B cell (primary cell): ENCODE measurements at regions not wholly inside any gene's neighbourhood (a gene's known extent, or its start where the extent isn't known, plus 50 kb on each side); places are given as distances from the start of the nearest gene placed in this dataset.

ENCODE experiments used
- ATAC-seq: fragments of 200-7000 bp; cut with Tn5 transposase; one replicate; pipeline ENCODE4 v1.10.0; 2021; ENCODE audit warnings: low read depth, mild to moderate bottlenecking, moderate number of reproducible peaks, moderate library complexity
- CTCF ChIA-PET: fragments of 350-600 bp; sonication (Branson Sonifier 250); formaldehyde crosslinking; loops from one replicate; lab custom pipeline; 2021; ENCODE audit warnings: antibody characterized with exemption, inconsistent platforms; lab: Charles Lee
- POLR2A ChIA-PET: fragments of 350-600 bp; sonication (Branson Sonifier 250); formaldehyde crosslinking; loops from one replicate; lab custom pipeline; 2021; ENCODE audit warnings: antibody characterized with exemption; lab: Charles Lee
- DNase-seq: peaks from one replicate; pipeline ENCODE4 v3.0.0; 2013
- H2AFZ ChIP-seq: 2 replicates; pipeline ENCODE4 v1.6.1; 2012; ENCODE audit warnings: mild to moderate bottlenecking, low read depth, low read length; ENCODE audit not compliant: insufficient read depth, poor library complexity, severe bottlenecking
- H3K27ac ChIP-seq, 2 donors: 1 replicate in 1 of 2; 2 replicates in 1 of 2; pipeline ENCODE4 v1.5.1; 2012 to 2013; ENCODE audit warnings: low read length in 2 of 2, mild to moderate bottlenecking in 2 of 2, moderate library complexity in 1 of 2
- H3K27me3 ChIP-seq, 4 experiments: fragments of 200-600 bp in 1 of 4; sonication (generic) in 1 of 4; replicated peaks in 1 of 4; 1 replicate in 2 of 4; 2 replicates in 2 of 4; pipeline versions ENCODE4 v1.6.1 to v1.7.0; 2013 to 2016; ENCODE audit warnings: low read length in 3 of 4, mild to moderate bottlenecking in 2 of 4, mixed read lengths in 1 of 4, moderate library complexity in 1 of 4; ENCODE audit not compliant: insufficient read depth in 4 of 4, control insufficient read depth in 3 of 4; ENCODE audit errors: control extremely low read depth in 1 of 4
- H3K36me3 ChIP-seq, 2 experiments: replicated peaks in 1 of 2; 1 replicate in 1 of 2; 2 replicates in 1 of 2; pipeline versions ENCODE4 v1.6.1 to v1.7.1; 2013; ENCODE audit warnings: low read length in 1 of 2; ENCODE audit not compliant: insufficient read depth in 2 of 2, control insufficient read depth in 1 of 2; ENCODE audit errors: control extremely low read depth in 1 of 2, extremely low read depth in 1 of 2
- H3K4me1 ChIP-seq, 2 donors: fragments of 200-600 bp in 1 of 2; sonication (generic) in 1 of 2; 1 replicate in 1 of 2; 2 replicates in 1 of 2; pipeline versions ENCODE4 v1.5.1 to v1.6.1; 2013 to 2017; ENCODE audit warnings: low read length in 2 of 2; ENCODE audit not compliant: control insufficient read depth in 2 of 2, insufficient read depth in 2 of 2
- H3K4me2 ChIP-seq: replicated peaks from 2 replicates; pipeline ENCODE3; 2012; ENCODE audit warnings: mild to moderate bottlenecking, low read depth, low read length; ENCODE audit not compliant: poor library complexity, severe bottlenecking
- H3K4me3 ChIP-seq, 5 experiments: fragments of 200-600 bp in 1 of 5; sonication (generic) in 1 of 5; 1 replicate in 3 of 5; 2 replicates in 2 of 5; pipeline versions ENCODE4 v1.5.1 to v1.7.0; 2011 to 2016; ENCODE audit warnings: low read length in 4 of 5, mild to moderate bottlenecking in 4 of 5, low read depth in 2 of 5, control low read depth in 1 of 5, moderate library complexity in 1 of 5; ENCODE audit not compliant: insufficient read depth in 1 of 5; ENCODE audit errors: control extremely low read depth in 1 of 5, extremely low read depth in 1 of 5
- H3K79me2 ChIP-seq: fragments of 200-600 bp; sonication (generic); one replicate; pipeline ENCODE4 v1.6.0; 2016; ENCODE audit warnings: low read length; ENCODE audit not compliant: control insufficient read depth, insufficient read depth
- H3K9ac ChIP-seq: fragments of 200-600 bp; sonication (generic); 2 replicates; pipeline ENCODE4 v1.6.1; 2017; ENCODE audit warnings: mild to moderate bottlenecking, low read length, moderate library complexity
- H3K9me3 ChIP-seq, 3 donors: one replicate each; pipeline versions ENCODE4 v1.6.1 to v1.7.1; 2013; ENCODE audit warnings: low read length in 2 of 3; ENCODE audit not compliant: control insufficient read depth in 2 of 3, insufficient read depth in 1 of 3; ENCODE audit errors: control extremely low read depth in 1 of 3
- H4K20me1 ChIP-seq: 2 replicates; pipeline ENCODE4 v1.6.0; 2012; ENCODE audit warnings: mild to moderate bottlenecking, low read length; ENCODE audit not compliant: insufficient read depth, control insufficient read depth, poor library complexity, severe bottlenecking
- H3K27ac Mint-ChIP-seq: one replicate; pipeline ENCODE4 v1.8.0; 2021; ENCODE audit warnings: mixed read lengths
- H3K27me3 Mint-ChIP-seq: one replicate; pipeline ENCODE4 v1.8.0; 2021; ENCODE audit warnings: mixed read lengths
- H3K4me1 Mint-ChIP-seq: one replicate; pipeline ENCODE4 v1.8.0; 2021; ENCODE audit warnings: mixed read lengths
- H3K4me3 Mint-ChIP-seq: one replicate; pipeline ENCODE4 v1.8.0; 2021; ENCODE audit warnings: mixed read lengths
- H3K9me3 Mint-ChIP-seq: one replicate; pipeline ENCODE4 v1.8.0; 2022; ENCODE audit warnings: mixed read lengths; ENCODE audit not compliant: insufficient read depth
- CTCF ChIP-seq: fragments of 200-600 bp; IDR thresholded peaks from one replicate; pipeline ENCODE4 v1.8.0; 2022; ENCODE audit warnings: antibody characterized with exemption, mild to moderate bottlenecking
- EZH2 ChIP-seq: IDR thresholded peaks from 2 replicates; pipeline ENCODE4 v1.6.1; 2012; ENCODE audit warnings: borderline replicate concordance, low read depth, mild to moderate bottlenecking, moderate library complexity, low read length; ENCODE audit not compliant: insufficient read depth, poor library complexity, severe bottlenecking
- WGBS: methylation state at CpG from one replicate; pipeline ENCODE4 v1.1.5; 2013; ENCODE audit warnings: missing lambda C conversion rate; ENCODE audit not compliant: insufficient coverage; 5-methylcytosine and 5-hydroxymethylcytosine counted together
- intact Hi-C: fragments of 100-400 bp; cut with micrococcal nuclease; formaldehyde crosslinking; loops from one replicate; pipeline ENCODE4 v1.10.0; 2022

GRCh38 chr3:13130464-13131193 is 57.4 kb upstream of the IQSEC1 start:
- intact Hi-C loops: no loop called here
- TF ChIP-seq CTCF: no peak
- no peak for TF ChIP-seq EZH2
- no peak overlapping the region for H3K27ac ChIP-seq
- Mint-ChIP-seq H3K27ac (no peak overlapping the region), H3K4me3 (no peak overlapping the region), H3K9me3 (no peaks in the 10 kb centered on the region), H3K4me1 (no peaks in the 10 kb centered on the region), H3K27me3 (peaks cover 17% of the 10 kb centered on the region)
- H3K36me3 ChIP-seq: no peaks in the 10 kb centered on the region
- H3K4me3 ChIP-seq: no peak overlapping the region
- peaks cover 0 to 12% (median 0%) of the 10 kb centered on the region in 4 experiments for H3K27me3 ChIP-seq
- no peak overlapping the region for H2AFZ ChIP-seq
- H4K20me1 ChIP-seq: no peaks in the 10 kb centered on the region
- no peaks in the 10 kb centered on the region for H3K4me1 ChIP-seq
- ChIA-PET POLR2A (no interaction called here), CTCF (no interaction called here)
- H3K9ac ChIP-seq: no peak overlapping the region
- no peak overlapping the region for H3K4me2 ChIP-seq
- 100% methylated on average over 1 of the region's 3 CpGs for WGBS
- H3K79me2 ChIP-seq: no peaks in the 10 kb centered on the region
- DNase-seq: no peak
- no peak for ATAC-seq
- no peaks in the 10 kb centered on the region for H3K9me3 ChIP-seq
